CD4-positive, alpha-beta memory T cell (primary cell): ENCODE measurements at regions not wholly inside any gene's neighbourhood (a gene's known extent, or its start where the extent isn't known, plus 50 kb on each side); places are given as distances from the start of the nearest gene placed in this dataset.
"Not testable (repeated sequence)": the region's sequence is repeated elsewhere in the genome, so short reads cannot be mapped to it uniquely, and the experiment has no call there.

Source experiments
- CTCF ChIA-PET: fragments of 350-600 bp; sonication (Branson Sonifier 250); formaldehyde crosslinking; loops from one replicate; lab custom pipeline; 2021; ENCODE audit warnings: inconsistent platforms; ENCODE audit not compliant: partially characterized antibody; lab: Charles Lee
- POLR2A ChIA-PET: fragments of 350-600 bp; sonication (Branson Sonifier 250); formaldehyde crosslinking; loops from one replicate; lab custom pipeline; 2021; ENCODE audit not compliant: partially characterized antibody; lab: Charles Lee
- DNase-seq, 5 donors: peaks; one replicate each; pipeline versions ENCODE4 v3.0.0 to v3.0.0-alpha.2; 2020 to 2022; ENCODE audit warnings: mixed read lengths in 1 of 5
- H3K27ac ChIP-seq: one replicate; pipeline ENCODE4 v1.7.0; 2013; ENCODE audit warnings: low read depth, low read length
- H3K27me3 ChIP-seq: 2 replicates; pipeline ENCODE4 v1.7.0; 2013; ENCODE audit warnings: mild to moderate bottlenecking, low read length, moderate library complexity; ENCODE audit not compliant: insufficient read depth
- H3K36me3 ChIP-seq: 2 replicates; pipeline ENCODE4 v1.7.0; 2013; ENCODE audit warnings: mild to moderate bottlenecking, low read length, moderate library complexity; ENCODE audit not compliant: insufficient read depth
- H3K4me1 ChIP-seq: 2 replicates; pipeline ENCODE4 v1.7.0; 2013; ENCODE audit warnings: mild to moderate bottlenecking, low read length, moderate library complexity; ENCODE audit not compliant: insufficient read depth
- H3K4me3 ChIP-seq, 2 donors: one replicate each; pipeline ENCODE4 v1.7.0; 2013; ENCODE audit warnings: low read length in 2 of 2, mild to moderate bottlenecking in 1 of 2
- H3K9me3 ChIP-seq, 2 donors: one replicate each; pipeline ENCODE4 v1.7.0; 2013; ENCODE audit warnings: low read length in 2 of 2, control low read depth in 1 of 2; ENCODE audit not compliant: control insufficient read depth in 1 of 2
- H3K27ac Mint-ChIP-seq, 7 donors: one replicate each; pipeline ENCODE4 v1.8.0; 2020 to 2021; ENCODE audit warnings: mixed read lengths in 7 of 7, mild to moderate bottlenecking in 6 of 7, inconsistent platforms in 3 of 7, moderate library complexity in 3 of 7
- H3K27me3 Mint-ChIP-seq, 2 donors: one replicate each; pipeline ENCODE4 v1.8.0; 2020 to 2021; ENCODE audit warnings: mixed read lengths in 2 of 2
- H3K36me3 Mint-ChIP-seq, 2 donors: one replicate each; pipeline ENCODE4 v1.8.0; 2020 to 2021; ENCODE audit warnings: mixed read lengths in 2 of 2, inconsistent platforms in 1 of 2, mild to moderate bottlenecking in 1 of 2
- H3K4me1 Mint-ChIP-seq, 4 donors: one replicate each; pipeline ENCODE4 v1.8.0; 2020 to 2021; ENCODE audit warnings: mixed read lengths in 4 of 4, mild to moderate bottlenecking in 1 of 4
- H3K4me3 Mint-ChIP-seq, 8 donors: one replicate each; pipeline ENCODE4 v1.8.0; 2020 to 2021; ENCODE audit warnings: mixed read lengths in 8 of 8, mild to moderate bottlenecking in 7 of 8, moderate library complexity in 6 of 8, inconsistent platforms in 3 of 8
- H3K9me3 Mint-ChIP-seq, 8 donors: one replicate each; pipeline ENCODE4 v1.8.0; 2020 to 2021; ENCODE audit warnings: mixed read lengths in 8 of 8, mild to moderate bottlenecking in 5 of 8, inconsistent platforms in 3 of 8, moderate library complexity in 1 of 8
- intact Hi-C: fragments of 100-400 bp; cut with micrococcal nuclease; formaldehyde crosslinking; loops from one replicate; pipeline ENCODE4 v1.15.1; 2023

- H3K4me1 Mint-ChIP-seq, result peaks cover 6 to 20% (median 8%) of the 10 kb centered on the region in 4 donors
- peaks cover 9% of the 10 kb centered on the region for H3K4me1 ChIP-seq
- peaks cover 0 to 4% of the 10 kb centered on the region in 2 donors for H3K36me3 Mint-ChIP-seq
- no peak for DNase-seq
- peaks cover 0 to 12% (median 6%) of the 10 kb centered on the region in 8 donors for H3K9me3 Mint-ChIP-seq
- intact Hi-C loops, result no loop called here
- no peak overlapping the region for H3K27ac Mint-ChIP-seq
- ChIA-PET CTCF (interaction anchor here (1.5 to 1.9 kb wide), 2 partner anchors 51 to 137 kb away, joined by 3 to 6 read pairs; no protein-coding TSS in a partner anchor), POLR2A (no interaction called here)
- H3K36me3 ChIP-seq, result no peaks in the 10 kb centered on the region
- H3K9me3 ChIP-seq, result no peaks in the 10 kb centered on the region
- no peak overlapping the region for H3K27ac ChIP-seq
- no peak overlapping the region for H3K4me3 ChIP-seq
- H3K4me3 Mint-ChIP-seq, result no peak overlapping the region
- no peaks in the 10 kb centered on the region for H3K27me3 ChIP-seq
- H3K27me3 Mint-ChIP-seq, result no peaks in the 10 kb centered on the region
These were observed 122.9 kb upstream of the SPATA12 start for GRCh38 chr3:56937580-56937979.

- peaks cover 0 to 12% (median 6%) of the 10 kb centered on the region in 8 donors for H3K9me3 Mint-ChIP-seq
- H3K36me3 ChIP-seq, result no peaks in the 10 kb centered on the region
- H3K4me3 ChIP-seq, result no peak overlapping the region
- H3K4me1 ChIP-seq, result peaks cover 3% of the 10 kb centered on the region
- intact Hi-C loops, result no loop called here
- H3K4me3 Mint-ChIP-seq, result no peak overlapping the region
- H3K9me3 ChIP-seq, result no peaks in the 10 kb centered on the region
- no peak for DNase-seq
- peaks cover 0 to 4% of the 10 kb centered on the region in 2 donors for H3K36me3 Mint-ChIP-seq
- no peaks in the 10 kb centered on the region for H3K27me3 Mint-ChIP-seq
- H3K4me1 Mint-ChIP-seq, result peaks cover 3 to 24% (median 5%) of the 10 kb centered on the region in 4 donors
- H3K27ac ChIP-seq, result no peak overlapping the region
- no peaks in the 10 kb centered on the region for H3K27me3 ChIP-seq
- ChIA-PET CTCF (interaction anchor here (1.0 to 1.9 kb wide), 3 partner anchors 21 to 136 kb away, joined by 3 to 6 read pairs (median 3); partner anchors contain the start of gene ARHGEF3), POLR2A (no interaction called here)
- H3K27ac Mint-ChIP-seq, result peak overlapping the region in 2 of 7 donors; percentile 64 to 77
These were observed 124.7 kb upstream of the SPATA12 start for GRCh38 chr3:56935811-56936210.

GRCh38 chr3:56934481-56934880, 126.0 kb upstream of the SPATA12 start:
- peaks cover 0 to 12% (median 6%) of the 10 kb centered on the region in 8 donors for H3K9me3 Mint-ChIP-seq
- intact Hi-C loops, H3K27ac Mint-ChIP-seq: not testable (repeated sequence)

GRCh38 chr3:56933803-56934202, 126.7 kb upstream of the SPATA12 start:
- H3K36me3 Mint-ChIP-seq, result peaks cover 0 to 4% of the 10 kb centered on the region in 2 donors
- H3K27me3 ChIP-seq, result no peaks in the 10 kb centered on the region
- intact Hi-C loops, result no loop called here
- ChIA-PET CTCF (interaction anchor here (2.3 kb wide), 1 partner anchor 134 kb away, joined by 7 read pairs; no protein-coding TSS in a partner anchor), POLR2A (interaction anchor here (1.0 kb wide), 1 partner anchor 12 kb away, joined by 3 read pairs; no protein-coding TSS in a partner anchor)
- H3K4me3 Mint-ChIP-seq, result no peak overlapping the region
- H3K9me3 ChIP-seq, result no peaks in the 10 kb centered on the region
- H3K4me1 ChIP-seq, result peaks cover 22% of the 10 kb centered on the region
- H3K4me3 ChIP-seq, result no peak overlapping the region
- peaks cover 16 to 44% (median 23%) of the 10 kb centered on the region in 4 donors for H3K4me1 Mint-ChIP-seq
- no peak for DNase-seq
- H3K27me3 Mint-ChIP-seq, result no peaks in the 10 kb centered on the region
- no peak overlapping the region for H3K27ac ChIP-seq
- peaks cover 0 to 12% (median 6%) of the 10 kb centered on the region in 8 donors for H3K9me3 Mint-ChIP-seq
- no peaks in the 10 kb centered on the region for H3K36me3 ChIP-seq
- H3K27ac Mint-ChIP-seq, result peak overlapping the region in 1 of 7 donors; percentile 11

More at GRCh38 chr3:56934481-56934880, 126.0 kb upstream of the SPATA12 start:
- H3K4me1 ChIP-seq, result peaks cover 15% of the 10 kb centered on the region
- peaks cover 10 to 37% (median 17%) of the 10 kb centered on the region in 4 donors for H3K4me1 Mint-ChIP-seq
- POLR2A ChIA-PET, result interaction anchor here (1.0 kb wide), 1 partner anchor 13 kb away, joined by 3 read pairs; no protein-coding TSS in a partner anchor
- DNase-seq, H3K27me3 ChIP-seq, H3K27me3 Mint-ChIP-seq, H3K4me3 Mint-ChIP-seq, H3K9me3 ChIP-seq, H3K36me3 Mint-ChIP-seq, H3K36me3 ChIP-seq, CTCF ChIA-PET, H3K27ac ChIP-seq, H3K4me3 ChIP-seq: not testable (repeated sequence)

GRCh38 chr3:56932866-56933265, 127.6 kb upstream of the SPATA12 start:
- no peak for DNase-seq
- peak overlapping the region in 1 of 7 donors; percentile 19 for H3K27ac Mint-ChIP-seq
- Histone ChIP-seq H3K36me3 (no peaks in the 10 kb centered on the region), H3K4me3 (no peak overlapping the region), H3K27ac (no peak overlapping the region), H3K27me3 (no peaks in the 10 kb centered on the region), H3K4me1 (peaks cover 32% of the 10 kb centered on the region), H3K9me3 (no peaks in the 10 kb centered on the region)
- no peaks in the 10 kb centered on the region for H3K27me3 Mint-ChIP-seq
- H3K4me1 Mint-ChIP-seq, result peaks cover 25 to 53% (median 32%) of the 10 kb centered on the region in 4 donors
- intact Hi-C loops, result no loop called here
- POLR2A ChIA-PET, result no interaction called here
- CTCF ChIA-PET, result interaction anchor here (2.3 kb wide), 1 partner anchor 134 kb away, joined by 7 read pairs; no protein-coding TSS in a partner anchor
- peaks cover 0 to 4% of the 10 kb centered on the region in 2 donors for H3K36me3 Mint-ChIP-seq
- peaks cover 0 to 12% (median 6%) of the 10 kb centered on the region in 8 donors for H3K9me3 Mint-ChIP-seq
- H3K4me3 Mint-ChIP-seq, result no peak overlapping the region

- intact Hi-C loops, result no loop called here
- H3K36me3 ChIP-seq, result no peaks in the 10 kb centered on the region
- DNase-seq, result no peak
- H3K4me1 Mint-ChIP-seq, result peaks cover 30 to 60% (median 39%) of the 10 kb centered on the region in 4 donors
- H3K27ac ChIP-seq, result no peak overlapping the region
- peaks cover 0 to 4% of the 10 kb centered on the region in 2 donors for H3K36me3 Mint-ChIP-seq
- H3K9me3 Mint-ChIP-seq, result peaks cover 0 to 12% (median 6%) of the 10 kb centered on the region in 8 donors
- ChIA-PET POLR2A (no interaction called here), CTCF (interaction anchor here (2.3 kb wide), 1 partner anchor 132 kb away, joined by 7 read pairs; no protein-coding TSS in a partner anchor)
- H3K27me3 ChIP-seq, result no peaks in the 10 kb centered on the region
- no peak overlapping the region for H3K4me3 Mint-ChIP-seq
- H3K27ac Mint-ChIP-seq, result peak overlapping the region in 3 of 7 donors; percentile 38 to 57 (median 42)
- no peak overlapping the region for H3K4me3 ChIP-seq
- no peaks in the 10 kb centered on the region for H3K9me3 ChIP-seq
- peaks cover 41% of the 10 kb centered on the region for H3K4me1 ChIP-seq
- no peaks in the 10 kb centered on the region for H3K27me3 Mint-ChIP-seq
These were observed 128.6 kb upstream of the SPATA12 start for GRCh38 chr3:56931836-56932235.

- no peaks in the 10 kb centered on the region for H3K27me3 Mint-ChIP-seq
- intact Hi-C loops, result no loop called here
- CTCF ChIA-PET, result no interaction called here
- Histone ChIP-seq H3K27ac (no peak overlapping the region), H3K4me3 (no peak overlapping the region), H3K4me1 (peaks cover 53% of the 10 kb centered on the region), H3K27me3 (no peaks in the 10 kb centered on the region), H3K9me3 (no peaks in the 10 kb centered on the region), H3K36me3 (no peaks in the 10 kb centered on the region)
- H3K4me3 Mint-ChIP-seq, result peak overlapping the region in 3 of 8 donors; percentile 1 to 35 (median 18)
- POLR2A ChIA-PET, result interaction anchor here (7.5 kb wide), 1 partner anchor 14 kb away, joined by 172 read pairs; no protein-coding TSS in a partner anchor
- H3K4me1 Mint-ChIP-seq, result peaks cover 37 to 72% (median 49%) of the 10 kb centered on the region in 4 donors
- peaks cover 0 to 12% (median 6%) of the 10 kb centered on the region in 8 donors for H3K9me3 Mint-ChIP-seq
- peaks cover 0 to 4% of the 10 kb centered on the region in 2 donors for H3K36me3 Mint-ChIP-seq
- peak overlapping the region in 5 of 7 donors; percentile 18 to 75 (median 57) for H3K27ac Mint-ChIP-seq
- DNase-seq, result peak in 1 of 5 donors; percentile 38
These were observed 129.0 kb upstream of the ARHGEF3 start for GRCh38 chr3:56930706-56931105.
